ENCODE measurements at regions not wholly inside any gene's neighbourhood (a gene's known extent, or its start where the extent isn't known, plus 50 kb on each side); places are given as distances from the start of the nearest gene placed in this dataset.

DNA sequence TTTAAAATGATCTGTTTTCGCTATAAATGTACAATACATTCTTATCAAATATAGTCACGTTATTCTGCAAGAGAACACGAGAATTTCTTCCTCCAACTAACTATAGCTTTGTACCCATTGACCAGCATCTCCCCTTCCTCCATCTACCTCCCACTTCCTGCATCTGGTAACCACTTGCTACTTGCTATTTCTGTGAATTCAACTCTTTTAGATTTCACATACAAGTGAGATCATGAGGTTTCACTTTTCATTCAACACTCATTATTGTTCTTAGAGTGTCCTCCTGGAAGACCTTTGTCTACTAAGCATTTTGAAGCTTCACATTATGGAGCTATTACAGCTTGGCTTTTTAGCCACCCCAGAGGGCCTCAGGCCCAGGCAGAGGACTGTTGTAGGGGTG, 741.3 kb upstream of the FZD8 start:
- intact Hi-C loops (cut with micrococcal nuclease), result no loop called here

DNA sequence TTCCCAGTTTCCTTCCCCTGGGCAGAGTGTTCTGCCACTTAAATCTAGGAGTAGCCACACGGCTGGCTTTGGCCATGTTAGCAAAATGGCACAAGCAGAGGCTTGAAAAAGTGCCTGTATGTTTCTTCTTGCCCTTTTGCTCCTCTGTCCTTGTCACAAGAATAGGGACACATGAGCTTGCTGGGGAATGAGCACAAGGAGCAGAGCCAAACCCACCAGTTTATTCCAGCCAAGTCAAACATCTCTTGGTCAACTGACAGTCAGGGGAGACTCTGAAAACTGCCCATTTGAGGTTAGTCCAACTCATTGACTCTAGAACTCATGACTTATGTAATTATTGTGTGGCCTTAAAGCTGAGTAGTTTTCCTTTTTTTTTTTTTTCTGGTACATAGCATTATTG, 739.7 kb upstream of the FZD8 start:
- intact Hi-C loops (cut with micrococcal nuclease), result no loop called here

DNA sequence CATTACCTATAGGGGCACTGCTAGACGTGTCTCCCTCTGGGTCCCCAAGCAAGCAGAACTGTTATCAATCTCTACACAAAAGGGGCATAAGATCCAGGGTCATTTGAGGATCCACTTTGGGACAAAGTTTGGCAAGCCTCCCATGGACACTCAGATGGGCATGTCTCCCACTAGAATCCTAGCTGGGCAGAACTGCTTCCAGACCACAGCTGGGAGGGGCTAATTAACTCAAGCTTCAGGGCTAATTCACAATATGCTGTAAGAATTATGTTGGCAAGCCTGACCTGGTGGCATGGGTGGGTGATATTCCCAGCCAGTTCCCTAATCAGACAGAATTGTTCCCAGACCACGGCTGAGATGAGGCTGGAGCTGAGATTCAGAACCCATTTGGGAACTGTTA, 738.4 kb upstream of the FZD8 start:
- intact Hi-C loops (cut with micrococcal nuclease), result no loop called here

DNA sequence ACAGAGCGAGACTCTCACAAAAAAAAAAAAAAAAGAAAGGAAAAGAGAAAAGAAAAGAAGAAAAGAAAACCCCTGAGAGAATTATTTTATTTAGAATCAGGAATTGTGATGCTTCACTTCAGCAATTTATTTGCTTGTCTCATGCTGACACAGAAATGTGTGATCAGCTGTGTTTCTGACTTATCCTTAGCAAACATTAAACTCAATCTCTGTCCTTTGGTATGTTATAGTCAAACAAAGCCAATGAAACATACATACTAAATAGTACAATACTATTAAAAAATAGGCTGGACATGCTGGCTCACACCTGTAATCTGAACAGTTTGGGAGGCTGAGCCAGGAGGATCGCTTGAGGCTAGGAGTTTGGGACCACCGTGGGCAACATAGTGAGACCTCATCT, 733.0 kb upstream of the FZD8 start:
- intact Hi-C loops (cut with micrococcal nuclease), result no loop called here

DNA sequence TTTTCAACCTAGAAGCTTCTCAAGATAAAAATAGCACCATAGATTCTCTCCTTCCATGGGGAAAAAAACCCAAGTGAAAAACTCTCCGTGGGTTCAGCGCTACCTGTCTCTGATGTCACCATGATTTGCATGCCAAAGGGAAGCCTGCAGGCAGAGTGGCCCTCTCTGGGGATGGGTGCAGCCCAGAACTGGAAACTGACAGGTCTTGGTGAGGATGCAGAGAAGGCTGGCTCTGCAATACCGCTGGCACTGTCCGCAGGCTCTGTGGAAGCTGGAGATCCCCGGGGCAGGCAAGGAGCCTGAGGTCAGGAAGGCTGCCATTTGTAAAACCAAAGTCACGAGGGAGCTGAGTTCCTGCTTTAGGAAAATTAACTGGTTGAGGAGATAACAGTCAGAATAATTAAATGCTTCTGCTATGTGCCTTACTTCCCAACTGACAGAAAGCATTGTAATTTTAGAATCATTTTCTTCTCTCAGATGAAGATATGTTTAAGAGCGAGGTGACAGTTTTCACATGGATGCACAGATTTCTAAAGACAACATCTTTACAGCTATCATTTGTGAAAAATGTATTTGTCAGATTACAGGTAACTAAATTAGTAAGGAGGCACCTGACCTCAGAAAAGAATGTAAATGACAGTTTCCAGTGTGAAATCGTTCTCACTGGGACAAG, 731.5 kb upstream of the FZD8 start:
- intact Hi-C loops (cut with micrococcal nuclease), result no loop called here

DNA sequence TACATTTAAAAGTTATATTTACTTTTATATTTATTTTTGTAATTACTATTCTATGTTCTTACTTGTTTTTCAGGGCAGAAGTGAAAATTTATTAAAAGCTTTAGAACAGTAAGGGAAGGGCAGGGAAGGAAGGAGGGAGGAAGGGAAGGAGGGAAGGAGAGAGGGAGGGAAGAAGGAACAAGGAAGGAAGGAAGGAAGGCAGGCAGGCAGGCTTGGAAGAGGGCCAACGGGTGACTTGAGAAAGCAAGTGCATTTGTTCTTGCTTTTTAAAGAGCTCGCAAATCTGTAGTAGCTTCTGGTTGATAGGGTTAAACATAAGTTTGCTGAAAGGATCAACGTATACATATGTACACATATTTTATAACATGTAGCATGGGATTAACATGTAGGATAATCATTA, 725.3 kb upstream of the FZD8 start:
- intact Hi-C loops (cut with micrococcal nuclease), result no loop called here

DNA sequence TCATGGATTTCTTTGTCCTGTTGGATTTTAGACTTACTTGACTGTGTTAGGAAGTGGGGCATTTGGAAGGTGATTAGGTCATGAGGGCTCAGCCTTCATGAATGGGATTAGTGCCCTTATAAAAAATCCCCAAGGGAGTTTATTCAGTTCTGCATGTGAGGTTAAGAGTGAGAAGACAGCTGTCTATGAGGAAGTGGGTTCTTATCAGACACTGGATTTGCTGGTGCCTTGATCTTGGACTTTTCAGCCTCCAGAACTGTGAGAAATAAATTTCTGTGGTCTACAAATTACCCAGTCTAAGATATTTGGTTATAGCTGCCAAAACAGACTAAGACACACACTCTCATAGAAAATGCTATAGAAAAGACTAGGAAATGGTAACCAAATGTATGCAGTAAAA, 724.7 kb upstream of the FZD8 start:
- intact Hi-C loops (cut with micrococcal nuclease), result no loop called here

DNA sequence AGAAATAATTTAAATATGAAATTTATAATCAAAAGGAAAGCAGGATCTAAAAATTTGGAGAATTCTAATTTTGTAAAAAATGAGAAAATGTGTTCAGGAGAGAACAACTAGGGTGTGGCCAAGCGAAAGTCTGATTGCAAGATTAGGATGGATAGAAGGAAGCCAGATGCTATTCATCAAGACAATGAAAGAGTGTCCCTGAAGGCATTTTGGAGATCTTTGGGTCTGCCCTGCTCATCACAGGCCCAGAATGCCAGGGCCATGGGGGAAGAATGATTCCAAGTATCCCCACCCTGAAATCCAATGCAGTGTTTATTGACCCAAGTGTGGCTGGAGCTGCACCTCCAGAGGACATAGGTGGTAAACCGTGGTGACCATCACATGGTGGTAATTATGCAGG, 724.0 kb upstream of the FZD8 start:
- intact Hi-C loops (cut with micrococcal nuclease), result no loop called here

DNA sequence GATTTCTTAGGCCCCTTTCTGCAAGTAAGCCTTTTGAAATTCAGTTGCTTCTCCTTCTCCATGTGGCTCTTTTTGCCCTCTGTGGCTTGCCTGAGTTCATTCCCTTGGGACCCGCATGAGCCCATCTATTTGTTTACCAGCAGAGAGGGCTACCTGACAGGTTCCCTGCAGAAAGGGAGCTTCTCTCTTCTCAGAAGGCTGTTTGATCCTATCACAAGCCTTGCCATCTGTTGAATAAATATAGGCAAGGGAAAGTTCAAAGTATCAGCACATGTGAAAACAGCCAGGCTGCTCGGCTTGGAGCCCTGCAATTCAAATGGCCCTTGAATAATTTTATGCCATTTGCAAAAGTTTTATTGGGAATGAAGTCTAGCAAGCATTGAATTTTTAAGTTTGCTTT, 720.2 kb upstream of the FZD8 start:
- intact Hi-C loops (cut with micrococcal nuclease), result no loop called here

DNA sequence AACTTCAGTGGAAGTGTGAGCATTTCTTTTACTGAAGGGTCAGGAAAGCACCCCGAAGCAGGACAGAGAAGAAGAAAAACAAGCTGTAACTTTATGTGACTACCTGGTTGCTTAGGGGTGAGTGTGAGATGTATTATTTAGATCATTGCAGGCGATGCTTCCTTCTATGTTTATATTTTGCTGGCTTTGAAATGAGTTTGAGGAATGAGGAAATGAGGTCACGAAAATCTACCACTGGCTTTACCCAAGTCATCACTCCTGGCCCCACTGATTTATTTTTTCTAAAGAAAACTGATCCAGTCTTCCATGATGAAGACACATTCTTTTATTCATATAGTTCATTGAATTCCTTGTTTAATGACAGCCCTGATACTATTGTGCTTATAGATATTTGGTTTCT, 716.6 kb upstream of the FZD8 start:
- intact Hi-C loops (cut with micrococcal nuclease), result no loop called here

DNA sequence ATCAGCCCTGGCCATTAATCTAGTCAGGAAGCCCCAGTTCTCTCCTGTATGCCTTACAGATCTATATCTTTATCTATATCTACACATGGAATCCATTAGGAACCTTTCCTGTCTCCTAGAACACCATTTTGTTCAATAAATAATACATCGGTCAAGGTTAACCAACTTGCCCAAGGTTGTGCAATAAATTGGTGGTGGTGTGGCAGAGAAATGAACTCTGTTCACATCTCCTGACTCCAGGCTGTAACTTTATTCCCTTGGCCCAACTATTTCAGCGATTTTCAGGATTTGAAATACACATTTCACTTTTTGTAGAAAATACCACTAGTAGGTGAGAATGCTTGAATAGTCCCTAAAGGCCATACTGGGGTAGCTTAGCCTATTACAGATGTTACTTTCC, 712.5 kb upstream of the FZD8 start:
- intact Hi-C loops (cut with micrococcal nuclease), result no loop called here

DNA sequence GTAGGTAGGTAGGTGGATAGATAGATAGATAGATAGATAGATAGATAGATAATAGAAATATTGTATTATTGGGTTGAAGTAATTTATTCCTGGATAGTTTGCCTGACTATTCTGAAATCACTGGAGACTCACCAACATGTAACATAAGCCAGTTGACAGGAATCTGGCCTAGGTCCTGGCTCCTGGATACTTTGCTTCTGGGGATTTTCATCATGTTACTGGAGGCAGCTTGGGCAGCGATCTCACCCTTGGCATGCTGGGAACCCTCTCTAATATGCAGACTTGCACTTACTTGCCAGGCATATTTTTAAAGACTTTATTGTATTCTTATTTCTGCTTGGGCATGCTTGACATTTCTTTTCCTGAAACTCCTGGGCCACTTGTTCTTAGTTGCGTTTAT, 709.1 kb upstream of the FZD8 start:
- intact Hi-C loops (cut with micrococcal nuclease), result no loop called here

DNA sequence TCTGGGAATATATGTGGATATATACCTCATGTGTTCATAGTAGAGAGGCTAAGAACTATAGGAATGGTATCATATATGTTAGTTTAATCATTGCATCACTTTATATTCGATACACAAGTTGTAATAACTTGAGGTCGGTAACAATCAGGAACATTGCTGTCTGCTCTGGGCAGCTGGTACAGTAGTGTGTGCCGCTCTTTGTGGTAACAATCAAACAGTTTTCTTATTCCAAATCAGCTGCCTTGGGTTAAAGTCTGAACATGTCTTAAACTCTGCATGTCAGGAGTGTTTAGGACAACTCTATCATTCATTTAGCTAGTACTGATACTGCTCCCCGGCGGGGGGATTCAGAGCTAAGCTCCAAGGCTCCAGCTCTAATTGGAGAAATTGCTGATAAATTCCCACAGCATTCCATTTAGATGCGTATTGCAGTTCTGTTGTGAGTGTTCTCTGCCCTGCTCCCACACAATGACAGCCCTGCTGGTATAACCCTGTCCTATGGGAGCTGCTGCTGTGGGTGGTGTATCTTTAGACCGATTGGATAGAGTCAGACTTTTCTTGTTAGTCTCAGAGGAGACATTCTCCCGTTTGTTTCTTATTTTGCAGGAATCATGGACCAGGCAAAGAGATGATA, 707.5 kb upstream of the FZD8 start:
- intact Hi-C loops (cut with micrococcal nuclease), result no loop called here

DNA sequence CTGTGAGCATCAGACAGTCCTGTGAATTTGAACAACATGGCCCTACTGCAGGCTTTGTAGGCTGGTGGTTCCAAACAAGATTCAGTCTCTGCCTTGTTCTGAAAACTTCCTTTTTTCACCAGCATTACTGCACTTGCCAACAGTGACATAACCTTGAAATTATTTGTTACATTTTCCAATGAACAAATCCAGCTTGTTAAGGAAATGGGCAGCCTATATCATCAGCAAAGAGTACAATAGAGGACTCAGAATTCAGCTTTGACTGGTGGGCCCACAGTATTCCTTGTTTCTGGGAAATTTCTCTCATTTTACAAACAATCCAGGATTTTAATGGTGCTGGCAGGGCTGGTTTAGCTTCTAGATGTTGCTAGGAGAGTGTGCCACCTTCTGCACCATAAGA, 703.7 kb upstream of the FZD8 start:
- intact Hi-C loops (cut with micrococcal nuclease), result no loop called here

DNA sequence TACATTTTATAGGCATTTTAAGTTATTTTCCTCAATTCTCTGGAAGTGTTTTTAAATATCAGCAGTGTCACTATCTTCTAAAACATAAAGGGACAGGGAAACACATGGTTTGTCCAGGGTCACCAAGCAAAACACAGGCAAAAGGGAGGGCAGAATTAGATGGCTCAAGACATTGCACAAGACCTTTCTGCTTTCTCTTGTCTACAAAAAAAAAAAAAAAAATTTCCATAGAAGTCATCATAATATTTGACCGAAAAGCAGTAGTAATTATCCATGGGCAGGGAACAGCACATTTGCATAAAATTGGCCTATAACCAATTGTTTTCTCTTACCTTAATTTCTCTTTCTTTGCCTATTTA, 703.1 kb upstream of the FZD8 start:
- intact Hi-C loops (cut with micrococcal nuclease), result no loop called here

DNA sequence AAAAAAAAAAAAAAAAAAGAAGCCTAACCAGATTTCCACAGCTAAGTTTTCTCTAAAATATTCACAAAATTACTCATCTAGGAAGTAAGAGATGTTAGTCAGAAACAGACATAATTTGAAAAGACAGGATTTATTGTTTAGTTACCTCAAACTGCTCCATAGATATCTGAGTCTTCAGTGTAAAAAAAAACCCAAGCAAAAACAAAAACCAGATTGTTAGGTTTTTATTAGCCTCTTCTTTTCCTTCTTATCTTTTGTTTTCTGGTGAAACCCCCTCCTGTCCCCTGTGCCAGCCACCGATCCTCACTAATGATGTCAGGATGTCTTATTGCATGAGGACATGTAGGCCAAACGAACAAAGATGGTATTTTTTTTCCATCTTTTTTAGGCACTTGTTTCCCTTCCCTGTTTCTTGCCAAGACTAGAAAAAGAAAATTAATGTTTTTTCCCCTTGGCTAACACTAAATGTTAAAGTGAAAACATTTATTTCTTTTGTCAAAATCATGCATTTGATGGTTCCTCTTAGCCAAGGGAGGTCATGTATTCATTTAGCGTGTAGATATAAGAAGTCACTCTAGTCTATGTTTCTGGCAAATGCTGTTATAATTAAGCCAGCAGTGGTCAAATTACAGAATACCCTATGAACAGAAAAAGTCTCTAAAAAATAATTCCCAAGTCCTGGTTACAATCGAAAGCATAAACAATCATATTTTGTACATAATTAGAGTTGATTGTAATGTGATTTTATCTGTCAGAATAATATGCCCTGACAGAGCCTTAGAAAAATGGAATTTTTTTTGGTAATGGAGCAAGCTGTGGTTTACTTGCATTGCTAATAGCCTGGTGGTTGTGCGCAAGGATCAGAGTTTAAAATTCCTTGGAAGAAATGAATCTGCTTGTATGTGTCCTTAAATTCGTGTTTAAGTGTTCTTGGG, 702.4 kb upstream of the FZD8 start:
- intact Hi-C loops (cut with micrococcal nuclease), result no loop called here

DNA sequence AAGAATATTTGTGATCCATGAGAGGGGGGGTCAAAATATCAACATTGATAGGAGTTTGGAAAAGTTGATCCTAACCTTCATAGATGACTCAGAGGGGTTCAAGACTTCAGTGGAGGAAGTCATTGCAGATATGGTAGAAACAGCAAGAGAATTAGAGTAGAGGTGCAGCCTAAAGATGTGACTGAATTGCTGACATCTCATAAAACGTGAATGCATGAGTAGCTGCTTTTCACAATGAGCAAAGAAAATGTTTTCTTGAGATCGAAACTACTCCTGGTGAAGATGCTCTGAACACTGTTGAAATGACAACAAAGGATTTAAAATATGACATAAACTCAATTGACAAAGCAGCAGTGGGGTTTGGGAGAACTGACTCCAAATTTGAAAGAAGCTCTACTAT, 700.7 kb upstream of the FZD8 start:
- intact Hi-C loops (cut with micrococcal nuclease), result no loop called here

DNA sequence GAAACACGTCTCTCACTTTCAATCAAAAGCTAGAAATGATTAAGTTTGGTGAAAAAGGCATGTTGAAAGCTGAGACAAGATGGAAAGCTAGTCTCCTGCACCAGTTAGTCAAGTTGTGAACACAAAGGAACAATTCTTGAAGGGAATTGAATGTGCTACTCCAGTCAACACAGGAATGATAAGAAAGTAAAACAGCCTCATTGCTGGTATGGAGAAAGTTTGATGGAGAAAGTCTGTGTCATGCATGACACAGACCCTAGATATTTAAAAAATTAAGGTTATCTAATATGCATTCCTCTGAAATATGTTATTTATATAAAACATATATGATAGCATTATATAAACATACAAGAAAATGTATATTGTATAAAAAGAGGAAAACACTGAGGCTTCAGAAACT, 699.4 kb upstream of the FZD8 start:
- intact Hi-C loops (cut with micrococcal nuclease), result no loop called here

DNA sequence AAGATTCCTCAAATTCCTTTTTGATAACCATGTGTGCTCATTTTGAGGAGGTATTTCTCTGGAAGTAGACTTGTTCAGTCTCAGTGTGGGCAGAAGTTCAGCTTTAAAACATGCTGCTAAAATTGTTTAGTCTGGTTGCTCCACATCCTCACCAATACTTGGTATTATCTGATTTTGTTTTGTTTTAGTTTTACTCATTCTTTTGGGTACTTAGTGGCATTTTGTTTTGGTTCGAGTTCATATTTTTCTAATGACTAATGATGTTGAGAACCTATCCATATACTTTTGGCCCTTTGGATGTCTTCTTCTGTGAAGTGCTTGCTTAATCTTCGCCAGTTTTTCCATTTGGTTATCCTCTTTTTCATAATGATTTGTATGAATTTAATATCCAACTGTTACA, 694.2 kb upstream of the FZD8 start:
- intact Hi-C loops (cut with micrococcal nuclease), result no loop called here

DNA sequence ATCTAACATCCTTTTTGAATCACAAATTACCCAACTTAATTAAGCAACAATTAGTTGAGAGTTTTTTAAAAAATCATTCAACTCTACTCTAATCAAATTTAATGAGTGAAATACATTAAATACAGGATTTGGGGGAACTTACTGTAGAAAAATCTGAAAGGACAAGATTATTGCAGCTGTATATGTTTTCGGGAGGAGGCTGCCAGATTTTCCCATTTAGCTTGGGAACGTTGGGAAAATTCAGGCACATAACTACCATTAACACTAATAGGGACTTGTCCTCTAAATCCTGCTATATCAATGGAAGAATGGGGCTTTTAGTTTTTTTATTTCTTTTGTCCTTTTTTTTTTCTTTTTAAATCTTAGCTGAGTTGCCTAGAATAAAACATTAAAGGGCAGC, 691.4 kb upstream of the FZD8 start:
- intact Hi-C loops (cut with micrococcal nuclease), result no loop called here

DNA sequence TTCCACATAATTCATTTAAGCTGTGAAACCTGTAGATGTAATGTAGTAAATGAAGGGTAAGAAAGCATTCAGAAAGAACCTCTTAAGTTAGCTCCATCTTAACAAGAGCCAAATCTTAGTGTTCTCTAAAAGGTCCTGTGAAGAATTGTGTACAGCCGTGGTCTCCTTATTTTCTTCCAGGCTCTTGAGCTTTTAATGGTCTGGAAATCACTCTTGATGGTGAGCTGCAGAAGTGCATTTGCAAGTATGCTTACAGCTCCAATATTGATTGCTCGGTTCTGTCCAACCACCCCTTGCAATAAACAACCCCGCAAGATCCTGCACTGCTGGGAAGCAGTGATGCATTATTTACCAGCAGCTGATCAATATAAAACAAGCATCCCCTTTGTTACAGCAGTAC, 690.8 kb upstream of the FZD8 start:
- intact Hi-C loops (cut with micrococcal nuclease), result no loop called here

DNA sequence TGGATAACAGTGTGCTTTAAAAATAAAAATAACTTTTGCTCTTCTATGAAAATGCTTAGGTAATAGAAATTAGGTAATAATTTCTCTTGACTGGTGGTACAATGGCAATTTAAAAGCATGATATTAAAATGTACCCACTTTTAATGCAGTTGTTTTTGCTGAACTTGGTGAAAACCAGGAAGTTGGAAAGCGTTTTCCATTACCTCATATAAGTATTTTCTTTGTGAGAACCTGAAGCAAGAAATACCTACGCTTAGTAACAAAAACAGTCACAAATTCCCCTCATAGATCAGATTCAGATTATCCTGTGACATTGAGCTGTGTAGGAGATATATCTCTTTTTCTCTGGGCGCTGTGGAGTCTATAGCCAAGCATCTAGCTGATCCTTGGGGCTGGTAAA, 689.0 kb upstream of the FZD8 start:
- intact Hi-C loops (cut with micrococcal nuclease), result no loop called here

DNA sequence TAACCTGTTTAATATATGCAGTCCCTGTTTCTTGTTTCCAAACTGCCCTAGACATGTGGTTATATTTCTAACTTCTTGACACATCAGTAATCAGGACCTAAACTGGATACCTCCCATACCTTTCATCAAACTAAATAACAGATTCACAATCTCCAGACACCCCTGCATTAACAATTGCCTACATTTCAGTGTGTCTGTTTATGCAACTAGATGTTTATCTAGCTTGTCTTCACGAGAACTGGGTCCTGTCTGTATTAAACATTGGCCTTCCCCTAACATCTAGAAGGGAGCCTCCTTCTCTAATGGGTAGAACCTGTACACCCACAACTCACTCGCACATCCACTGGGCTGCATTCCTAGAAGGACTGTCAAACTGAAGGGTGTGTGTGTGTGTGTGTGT, 683.7 kb upstream of the FZD8 start:
- intact Hi-C loops (cut with micrococcal nuclease), result no loop called here

Data from T-helper 1 cell treated with Interleukin-12 subunit alpha and Interleukin-12 subunit beta and Interleukin-4 antibody, amounts not matched to agents 30 ng/mL and 1 ng/mL, for 36 hours (primary cell).